Inferior parietal cortex (tissue), 1 donor: ENCODE measurements at regions not wholly inside any gene's neighbourhood (a gene's known extent, or its start where the extent isn't known, plus 50 kb on each side); places are given as distances from the start of the nearest gene placed in this dataset.
A peak's percentile ranks its signal among the peaks of the same experiment; 100 is the strongest.
"Not testable (repeated sequence)": the region's sequence is repeated elsewhere in the genome, so short reads cannot be mapped to it uniquely, and the experiment has no call there.

Source experiments
- DNase-seq: peaks from one replicate; pipeline ENCODE4 v3.0.0-alpha.2; 2016; ENCODE audit errors: extremely low spot score

DNA sequence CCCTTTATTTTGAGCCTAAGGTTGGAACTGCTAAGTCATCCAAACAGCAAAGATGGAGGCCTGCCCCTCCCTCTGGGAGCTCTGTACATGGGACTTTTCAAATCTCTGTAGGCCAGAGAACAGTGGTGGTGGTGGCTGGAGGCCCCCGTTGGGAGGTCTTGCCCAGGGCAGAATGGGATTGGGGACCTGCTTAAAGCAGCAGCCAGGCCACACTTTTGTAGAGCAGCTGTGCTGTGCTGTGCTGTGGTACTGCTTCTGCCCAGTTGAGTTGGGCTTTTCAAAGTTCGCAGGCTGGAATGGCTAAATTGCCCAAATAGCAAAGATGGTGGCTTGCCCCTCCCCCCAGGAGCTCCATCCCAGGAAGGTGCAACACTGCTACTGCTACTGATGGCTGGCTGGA lies 147.5 kb upstream of the TACR3 start:
- DNase-seq = no peak

DNA sequence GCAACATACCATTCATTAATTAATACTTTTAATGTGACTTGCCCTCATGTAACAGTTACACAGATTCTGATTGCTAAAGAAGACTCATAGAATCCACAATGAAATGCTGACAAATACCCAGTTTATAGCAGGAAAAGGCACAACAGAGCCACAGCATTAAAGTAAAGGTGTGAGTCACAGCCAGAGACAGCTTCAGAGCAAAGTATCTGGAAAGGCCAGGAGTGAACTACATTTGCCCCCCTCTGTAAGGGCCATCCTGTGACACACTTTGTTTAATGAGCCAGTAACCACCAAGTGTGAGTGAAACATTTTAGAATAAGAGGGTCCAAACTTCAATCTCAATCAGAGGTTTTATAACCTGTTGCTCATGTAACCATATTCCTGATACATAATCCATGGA lies 133.8 kb upstream of the TACR3 start:
- DNase-seq = no peak

GRCh38 chr4:103853146-103853545 lies 133.4 kb upstream of the TACR3 start:
- DNase-seq = no peak

DNA sequence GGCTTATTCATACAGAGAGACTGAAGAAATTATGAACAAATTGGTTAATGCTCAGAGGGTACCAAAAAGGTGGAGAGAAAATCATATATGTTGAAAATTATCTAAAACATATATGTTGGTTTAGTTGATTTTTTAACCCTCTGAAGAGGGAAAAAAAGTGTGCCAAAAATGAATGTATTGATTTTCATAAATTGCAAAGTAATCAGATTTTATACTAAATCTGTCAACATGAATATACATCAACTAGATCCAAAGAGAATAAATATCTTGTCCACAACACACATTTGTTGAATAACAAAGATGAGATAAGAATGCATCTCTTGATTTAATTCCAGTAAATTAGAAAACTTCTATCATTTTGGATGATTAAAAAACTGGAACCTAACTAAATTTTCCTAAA lies 125.3 kb upstream of the TACR3 start:
- DNase-seq = no peak

GRCh38 chr4:103842637-103843239 lies 123.0 kb upstream of the TACR3 start:
- no peak for DNase-seq

DNA sequence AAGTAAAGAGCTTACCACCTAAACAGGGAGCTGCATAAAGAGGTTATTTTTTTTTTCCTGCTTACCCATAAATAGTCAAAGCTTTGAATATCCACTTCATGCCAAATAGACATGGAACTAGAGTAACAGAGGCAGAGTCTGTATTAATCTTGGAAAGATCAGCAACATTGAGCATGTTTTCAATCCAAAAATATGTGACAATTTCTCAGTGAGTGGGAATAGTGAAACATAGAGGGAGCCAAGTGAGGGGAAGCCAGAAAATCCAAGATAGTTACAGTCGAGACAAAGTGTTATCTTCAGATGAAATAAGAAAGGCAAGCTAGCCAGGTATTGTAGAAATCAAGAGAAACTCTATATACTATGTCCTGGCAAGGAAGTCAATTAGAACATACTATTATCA lies 122.3 kb upstream of the TACR3 start:
- no peak for DNase-seq

GRCh38 chr4:103810308-103810707 lies 90.5 kb upstream of the TACR3 start:
- DNase-seq = not testable (repeated sequence)

- no peak for DNase-seq
These were observed 83.0 kb upstream of the TACR3 start for GRCh38 chr4:103802766-103803165.

GRCh38 chr4:103787057-103787456 lies 67.3 kb upstream of the TACR3 start:
- no peak for DNase-seq

GRCh38 chr4:103786593-103786992 lies 66.8 kb upstream of the TACR3 start:
- DNase-seq = no peak

DNA sequence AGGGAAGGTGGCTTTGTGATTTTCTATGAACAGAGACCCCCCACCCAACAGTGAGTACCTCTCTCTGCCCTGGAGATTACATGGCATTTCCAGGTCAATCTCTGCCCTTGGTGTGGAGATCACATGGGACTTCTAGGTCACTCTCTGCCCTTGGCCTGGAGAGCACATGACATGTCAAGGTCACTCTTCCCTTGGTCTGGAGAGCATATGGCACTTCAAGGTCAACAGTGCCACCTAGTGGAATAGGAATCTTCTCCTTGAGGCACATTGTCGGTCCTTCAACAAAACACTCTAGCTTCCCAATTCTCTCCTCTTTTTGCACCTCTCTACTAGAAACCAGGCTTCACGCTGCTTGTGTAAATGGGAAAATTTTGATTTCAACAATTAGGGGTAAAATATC lies 66.2 kb upstream of the TACR3 start:
- peak; percentile 17 for DNase-seq

DNA sequence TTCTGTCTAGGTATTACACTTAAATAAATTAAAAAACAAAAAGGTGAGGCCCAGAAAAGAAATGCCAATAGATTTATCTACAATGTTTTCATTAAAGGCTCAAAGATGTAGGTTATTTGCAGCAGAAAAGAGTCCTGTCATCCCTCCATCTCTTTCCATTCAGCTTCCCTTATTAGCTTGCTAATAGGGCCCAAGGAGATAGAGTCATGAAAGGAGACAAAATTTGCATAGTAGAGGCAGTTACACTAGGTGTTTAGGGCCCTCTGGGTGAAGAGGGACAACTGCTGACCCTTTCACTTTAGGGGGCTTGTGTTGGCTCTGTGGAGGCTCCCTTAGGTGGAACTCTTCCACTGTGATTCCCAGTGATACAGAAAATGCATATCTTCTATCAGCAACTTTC lies 58.4 kb upstream of the TACR3 start:
- no peak for DNase-seq

- no peak for DNase-seq
These were observed 54.6 kb upstream of the TACR3 start for GRCh38 chr4:103774326-103774825.

GRCh38 chr4:103773691-103774231 lies 54.0 kb upstream of the TACR3 start:
- DNase-seq = no peak
